H1 (cell line): ENCODE measurements at regions not wholly inside any gene's neighbourhood (a gene's known extent, or its start where the extent isn't known, plus 50 kb on each side); places are given as distances from the start of the nearest gene placed in this dataset.

Experiments used
- CHD7 ChIP-seq: fragments of 300-600 bp; sonication (generic); IDR thresholded peaks from 2 replicates; pipeline ENCODE4 v1.7.1; 2012; ENCODE audit warnings: low read length, moderate library complexity, mild to moderate bottlenecking, inconsistent platforms; ENCODE audit not compliant: insufficient replicate concordance
- CTCF ChIP-seq, 3 experiments: IDR thresholded peaks; 1 replicate in 2 of 3; 2 replicates in 1 of 3; pipeline versions ENCODE4 v1.5.1 to v1.6.1; 2011; ENCODE audit warnings: low read length in 3 of 3, mild to moderate bottlenecking in 3 of 3, inconsistent platforms in 2 of 3, low read depth in 1 of 3, moderate library complexity in 1 of 3; ENCODE audit not compliant: insufficient read depth in 1 of 3; ENCODE audit errors: control extremely low read depth in 1 of 3
- GABPA ChIP-seq: IDR thresholded peaks from 2 replicates; pipeline ENCODE4 v1.6.1; 2011; ENCODE audit warnings: mild to moderate bottlenecking, low read length, moderate library complexity, borderline replicate concordance; ENCODE audit not compliant: insufficient read depth
- PHF8 ChIP-seq: fragments of 200-600 bp; sonication (generic); conservative IDR thresholded peaks from 2 replicates; pipeline ENCODE4 v1.7.1; 2012; ENCODE audit warnings: low read depth, mild to moderate bottlenecking, inconsistent platforms, low read length, moderate library complexity
- POLR2A ChIP-seq, 2 experiments: IDR thresholded peaks; 1 replicate in 1 of 2; 2 replicates in 1 of 2; pipeline ENCODE4 v1.6.1; 2011; ENCODE audit warnings: low read depth in 2 of 2, low read length in 2 of 2, mild to moderate bottlenecking in 2 of 2; ENCODE audit errors: control extremely low read depth in 1 of 2
- RNF2 ChIP-seq: fragments of 200-900, 300-1000 bp; sonication (generic); IDR thresholded peaks from 2 replicates; pipeline ENCODE4 v1.7.1; 2016; ENCODE audit warnings: borderline replicate concordance, low read depth, mild to moderate bottlenecking, antibody characterized with exemption, low read length; ENCODE audit not compliant: poor library complexity, severe bottlenecking; ENCODE audit errors: missing control alignments

- TF ChIP-seq POLR2A (IDR thresholded peaks at IDR 0.05; ENCODE audit: control extremely low read depth in 1 of 2, low read depth in 2 of 2, low read length in 2 of 2) (no peak), PHF8 (no peak), CTCF (IDR thresholded peaks at IDR 0.05; ENCODE audit: control extremely low read depth in 1 of 3, insufficient read depth in 1 of 3, low read depth in 1 of 3, low read length in 3 of 3) (no peak), CHD7 (no peak), RNF2 (no peak), GABPA (no peak)
Observed at GRCh38 chr11:42066113-42066512, 606.7 kb upstream of the LRRC4C start.
